Progenitor cell of endocrine pancreas (in vitro differentiated cells): ENCODE measurements at regions not wholly inside any gene's neighbourhood (a gene's known extent, or its start where the extent isn't known, plus 50 kb on each side); places are given as distances from the start of the nearest gene placed in this dataset.

Experiments used
- DNase-seq: peaks from one replicate; pipeline ENCODE4 v3.0.0; 2021; ENCODE audit warnings: low spot score; ENCODE audit not compliant: unreplicated experiment
- H3K27ac Mint-ChIP-seq: 2 replicates; pipeline ENCODE4 v1.8.0; 2021; ENCODE audit warnings: mild to moderate bottlenecking, moderate library complexity, mixed read lengths
- H3K27me3 Mint-ChIP-seq: 2 replicates; pipeline ENCODE4 v1.8.0; 2021; ENCODE audit warnings: mixed read lengths
- H3K36me3 Mint-ChIP-seq: 2 replicates; pipeline ENCODE4 v1.8.0; 2022; ENCODE audit warnings: mixed read lengths; ENCODE audit not compliant: insufficient read depth
- H3K4me1 Mint-ChIP-seq: 2 replicates; pipeline ENCODE4 v1.8.0; 2021; ENCODE audit warnings: low read depth, mixed read lengths
- H3K4me3 Mint-ChIP-seq: 2 replicates; pipeline ENCODE4 v1.8.0; 2021; ENCODE audit warnings: low read depth, mild to moderate bottlenecking, moderate library complexity, mixed read lengths
- H3K9me3 Mint-ChIP-seq: 2 replicates; pipeline ENCODE4 v1.8.0; 2021; ENCODE audit warnings: low read depth, mixed read lengths
- CTCF ChIP-seq: fragments of 200-600 bp; sonication (generic); IDR thresholded peaks from one replicate; pipeline ENCODE4 v1.5.0; 2021; ENCODE audit warnings: antibody characterized with exemption, mild to moderate bottlenecking; ENCODE audit not compliant: unreplicated experiment

- no peaks in the 10 kb centered on the region for H3K9me3 Mint-ChIP-seq
- TF ChIP-seq CTCF: no peak
- H3K4me1 Mint-ChIP-seq: no peaks in the 10 kb centered on the region
- no peak overlapping the region for H3K4me3 Mint-ChIP-seq
- H3K27ac Mint-ChIP-seq: no peak overlapping the region
- H3K27me3 Mint-ChIP-seq: no peaks in the 10 kb centered on the region
- no peaks in the 10 kb centered on the region for H3K36me3 Mint-ChIP-seq
- no peak for DNase-seq
Measured at GRCh38 chr18:34990597-34990996, 50.6 kb upstream of the MAPRE2 start.

- no peak for TF ChIP-seq CTCF
- Mint-ChIP-seq H3K9me3 (no peaks in the 10 kb centered on the region), H3K27ac (no peak overlapping the region), H3K27me3 (no peaks in the 10 kb centered on the region), H3K4me3 (no peak overlapping the region), H3K4me1 (no peaks in the 10 kb centered on the region), H3K36me3 (no peaks in the 10 kb centered on the region)
- DNase-seq: no peak
Measured at GRCh38 chr18:34991152-34991551, 50.1 kb upstream of the MAPRE2 start.
